IMR-90 (cell line): ENCODE measurements at regions not wholly inside any gene's neighbourhood (a gene's known extent, or its start where the extent isn't known, plus 50 kb on each side); places are given as distances from the start of the nearest gene placed in this dataset.

ENCODE experiments used
- ATAC-seq: fragments of 200-7000 bp; cut with Tn5 transposase; 2 replicates; pipeline ENCODE4 v1.9.1; 2020; ENCODE audit warnings: low read depth, mild to moderate bottlenecking, moderate library complexity
- BruUV-seq: library from RNA; stranded (reverse); fragments of 400-500 nt; replicated peaks from 2 replicates; lab custom pipeline; 2021; lab: Mats Ljungman, UMichigan
- CTCF ChIA-PET: fragments of 300-600 bp; formaldehyde crosslinking; extraction: SDS; loops from one replicate; lab custom pipeline; 2021; ENCODE audit warnings: antibody characterized with exemption; lab: Yijun Ruan, JAX
- POLR2A ChIA-PET: fragments of 300-600 bp; sonication (Branson Sonifier 250); formaldehyde crosslinking; loops from one replicate; lab custom pipeline; 2022; ENCODE audit warnings: antibody characterized with exemption; ENCODE audit not compliant: unreplicated experiment; lab: Charles Lee
- DNase-seq: peaks from one replicate; pipeline ENCODE4 v3.0.0; 2013
- H2AFZ ChIP-seq: replicated peaks from 2 replicates; pipeline ENCODE3; 2013; ENCODE audit warnings: low read length, mild to moderate bottlenecking; ENCODE audit not compliant: poor library complexity
- H2AK5ac ChIP-seq: 2 replicates; pipeline ENCODE4 v1.6.1; 2013; ENCODE audit warnings: low read depth, low read length, inconsistent platforms
- H2AK9ac ChIP-seq: replicated peaks from 2 replicates; pipeline ENCODE3; 2013; ENCODE audit warnings: mild to moderate bottlenecking, low read depth, low read length, moderate library complexity; ENCODE audit not compliant: poor library complexity
- H2BK120ac ChIP-seq: 2 replicates; pipeline ENCODE4 v1.6.1; 2013; ENCODE audit warnings: low read depth, low read length, inconsistent platforms
- H2BK15ac ChIP-seq: 3 replicates; pipeline ENCODE4 v1.6.1; 2013; ENCODE audit warnings: low read depth, low read length, inconsistent platforms
- H2BK20ac ChIP-seq: 2 replicates; pipeline ENCODE4 v1.6.1; 2013; ENCODE audit warnings: low read depth, mild to moderate bottlenecking, inconsistent platforms, low read length, moderate library complexity
- H2BK5ac ChIP-seq: 2 replicates; pipeline ENCODE4 v1.6.1; 2013; ENCODE audit warnings: mild to moderate bottlenecking, low read depth, low read length, inconsistent platforms; ENCODE audit not compliant: poor library complexity, severe bottlenecking
- H3K14ac ChIP-seq: replicated peaks from 2 replicates; pipeline ENCODE4 v1.6.1; 2013; ENCODE audit warnings: low read depth, low read length, inconsistent platforms
- H3K18ac ChIP-seq: 2 replicates; pipeline ENCODE4 v1.6.1; 2013; ENCODE audit warnings: low read depth, low read length, control low read depth
- H3K23ac ChIP-seq: 2 replicates; pipeline ENCODE4 v1.6.1; 2013; ENCODE audit warnings: low read depth, low read length, inconsistent platforms
- H3K27ac ChIP-seq: 2 replicates; pipeline ENCODE4 v1.5.1; 2013; ENCODE audit warnings: mild to moderate bottlenecking, control low read depth, low read length; ENCODE audit not compliant: insufficient read depth
- H3K27me3 ChIP-seq: 2 replicates; pipeline ENCODE4 v1.6.1; 2013; ENCODE audit warnings: low read length; ENCODE audit not compliant: control insufficient read depth, insufficient read depth
- H3K36me3 ChIP-seq: 2 replicates; pipeline ENCODE4 v1.6.1; 2013; ENCODE audit warnings: low read length, mixed read lengths; ENCODE audit not compliant: control insufficient read depth, insufficient read depth
- H3K4ac ChIP-seq: 2 replicates; pipeline ENCODE4 v1.6.1; 2013; ENCODE audit warnings: low read depth, low read length, inconsistent platforms
- H3K4me1 ChIP-seq: 2 replicates; pipeline ENCODE4 v1.6.1; 2013; ENCODE audit warnings: low read length, mixed read lengths; ENCODE audit not compliant: control insufficient read depth, insufficient read depth
- H3K4me2 ChIP-seq: 2 replicates; pipeline ENCODE4 v1.6.1; 2013; ENCODE audit warnings: low read depth, mild to moderate bottlenecking, control low read depth, low read length, moderate library complexity
- H3K4me3 ChIP-seq: 2 replicates; pipeline ENCODE4 v1.5.1; 2013; ENCODE audit warnings: low read depth, mild to moderate bottlenecking, control low read depth, low read length, moderate library complexity; ENCODE audit not compliant: insufficient read depth
- H3K56ac ChIP-seq: 2 replicates; pipeline ENCODE4 v1.6.1; 2013; ENCODE audit warnings: low read length, inconsistent platforms; ENCODE audit not compliant: insufficient read depth; ENCODE audit errors: extremely low read depth
- H3K79me1 ChIP-seq, 2 experiments: 2 replicates each; pipeline ENCODE4 v1.6.1; 2013; ENCODE audit warnings: low read length in 2 of 2, inconsistent platforms in 1 of 2, low read depth in 1 of 2
- H3K9ac ChIP-seq: 2 replicates; pipeline ENCODE4 v1.6.1; 2013; ENCODE audit warnings: low read depth, low read length, control low read depth
- H3K9me1 ChIP-seq: 2 replicates; pipeline ENCODE4 v1.6.1; 2013; ENCODE audit warnings: low read length, inconsistent platforms; ENCODE audit not compliant: insufficient read depth
- H3K9me3 ChIP-seq: 2 replicates; pipeline ENCODE4 v1.6.1; 2013; ENCODE audit warnings: low read length; ENCODE audit not compliant: control insufficient read depth, insufficient read depth
- H4K20me1 ChIP-seq: 2 replicates; pipeline ENCODE4 v1.6.1; 2013; ENCODE audit warnings: low read length, inconsistent platforms; ENCODE audit not compliant: insufficient read depth
- H4K5ac ChIP-seq: 2 replicates; pipeline ENCODE4 v1.6.1; 2013; ENCODE audit warnings: mild to moderate bottlenecking, low read depth, low read length, control low read depth
- H4K8ac ChIP-seq, 2 experiments: 2 replicates each; pipeline ENCODE4 v1.6.1; 2013; ENCODE audit warnings: low read depth in 2 of 2, low read length in 2 of 2, control low read depth in 1 of 2, inconsistent platforms in 1 of 2
- H4K91ac ChIP-seq: 2 replicates; pipeline ENCODE4 v1.6.1; 2013; ENCODE audit warnings: low read depth, low read length, inconsistent platforms; ENCODE audit not compliant: insufficient read depth
- RCOR1 ChIP-seq: IDR thresholded peaks from 2 replicates; pipeline ENCODE4 v1.6.1; 2012; ENCODE audit warnings: mild to moderate bottlenecking, low read length, improper control_type of control experiment; ENCODE audit not compliant: insufficient replicate concordance
- dilution Hi-C: fragments of 300-500 bp; cut with HindIII; formaldehyde crosslinking; loops from one replicate; pipeline ENCODE4 v1.14.3; 2018; ENCODE audit warnings: low sequenced_read_pairs; ENCODE audit not compliant: unreplicated experiment
- in situ Hi-C: fragments of 300-500 bp; cut with MboI; formaldehyde crosslinking; loops from 3 replicates; pipeline ENCODE4 v1.14.3; 2019; ENCODE audit warnings: low sequenced_read_pairs, inconsistent platforms, mixed read lengths
- intact Hi-C: fragments of 100-400 bp; cut with micrococcal nuclease; formaldehyde crosslinking; loops from 2 replicates; pipeline ENCODE4 v1.10.0; 2022

DNA sequence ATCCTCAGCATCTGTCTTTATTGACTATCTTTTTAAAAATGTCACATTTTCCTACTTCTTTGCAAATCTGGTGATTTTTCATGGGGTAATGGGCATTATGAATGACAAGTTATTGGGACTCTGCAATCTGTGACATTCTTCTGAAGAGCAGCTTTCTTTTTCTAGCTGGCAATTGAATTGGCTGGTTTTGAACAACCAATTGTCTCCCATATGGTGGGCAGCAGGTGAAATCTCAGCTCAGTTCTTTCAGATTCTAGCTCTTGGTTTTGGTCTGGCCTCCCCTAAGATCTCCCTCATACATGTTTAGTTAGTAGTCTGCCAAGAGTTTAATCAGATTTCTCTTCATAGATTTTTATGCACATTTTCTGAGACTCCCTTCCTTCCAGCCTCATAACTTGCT is 107.9 kb upstream of the EPB41L3 start:
- CTCF ChIA-PET: no interaction called here

More for the DNA sequence above, 107.9 kb upstream of the EPB41L3 start:
- no peak overlapping the region for H3K56ac ChIP-seq
- H3K14ac ChIP-seq: no peak overlapping the region
- no peaks in the 10 kb centered on the region for H3K4me1 ChIP-seq
- no peak overlapping the region for H3K18ac ChIP-seq
- no peak overlapping the region for H2BK5ac ChIP-seq
- no peak for ATAC-seq
- H4K20me1 ChIP-seq: no peaks in the 10 kb centered on the region
- no peak overlapping the region for H2AFZ ChIP-seq
- no peak overlapping the region for H3K27ac ChIP-seq
- TF ChIP-seq RCOR1: no peak
- in situ Hi-C loops (no loop called here), dilution Hi-C loops (no loop called here), intact Hi-C loops (no loop called here)
- no peak overlapping the region for H4K5ac ChIP-seq
- BruUV-seq: no TSS peak
- H3K9ac ChIP-seq: no peak overlapping the region
- no peak overlapping the region for H3K4me2 ChIP-seq
- DNase-seq: no peak
- no peak overlapping the region for H3K23ac ChIP-seq
- no peak overlapping the region for H4K8ac ChIP-seq
- POLR2A ChIA-PET: no interaction called here
- no peaks in the 10 kb centered on the region for H3K36me3 ChIP-seq
- H3K9me1 ChIP-seq: no peaks in the 10 kb centered on the region
- H2AK5ac ChIP-seq: no peak overlapping the region
- H2AK9ac ChIP-seq: no peak overlapping the region
- no peak overlapping the region for H2BK120ac ChIP-seq
- no peak overlapping the region for H4K91ac ChIP-seq
- no peaks in the 10 kb centered on the region for H3K9me3 ChIP-seq
- no peaks in the 10 kb centered on the region for H3K79me1 ChIP-seq
- no peak overlapping the region for H3K4me3 ChIP-seq
- H2BK20ac ChIP-seq: no peak overlapping the region
- no peak overlapping the region for H3K4ac ChIP-seq
- no peaks in the 10 kb centered on the region for H3K27me3 ChIP-seq
- no peak overlapping the region for H2BK15ac ChIP-seq
